ENCODE measurements at regions not wholly inside any gene's neighbourhood (a gene's known extent, or its start where the extent isn't known, plus 50 kb on each side); places are given as distances from the start of the nearest gene placed in this dataset.
A peak's percentile ranks its signal among the peaks of the same experiment; 100 is the strongest.
"Not testable (repeated sequence)": the region's sequence is repeated elsewhere in the genome, so short reads cannot be mapped to it uniquely, and the experiment has no call there.

- Histone ChIP-seq H3K27me3 (ENCODE audit: control insufficient read depth, insufficient read depth, low read length, poor library complexity, severe bottlenecking) (no peaks in the 10 kb centered on the region), H3K4me3 (ENCODE audit: low read length) (no peak overlapping the region), H3K9me3 (ENCODE audit: control insufficient read depth, low read length) (no peaks in the 10 kb centered on the region), H3K4me1 (ENCODE audit: control insufficient read depth, insufficient read depth, low read length) (no peaks in the 10 kb centered on the region), H3K9ac (ENCODE audit: extremely low read depth, low read length, poor library complexity, severe bottlenecking) (no peak overlapping the region), H3K36me3 (ENCODE audit: control insufficient read depth, insufficient read depth, low read length) (no peaks in the 10 kb centered on the region), H3K27ac (ENCODE audit: low read depth, low read length) (no peak overlapping the region)
- H3K4me1 Mint-ChIP-seq: no peaks in the 10 kb centered on the region
- H3K4me3 Mint-ChIP-seq: no peak overlapping the region
- peak; percentile 75 for DNase-seq
- TF ChIP-seq, protein P1, sequence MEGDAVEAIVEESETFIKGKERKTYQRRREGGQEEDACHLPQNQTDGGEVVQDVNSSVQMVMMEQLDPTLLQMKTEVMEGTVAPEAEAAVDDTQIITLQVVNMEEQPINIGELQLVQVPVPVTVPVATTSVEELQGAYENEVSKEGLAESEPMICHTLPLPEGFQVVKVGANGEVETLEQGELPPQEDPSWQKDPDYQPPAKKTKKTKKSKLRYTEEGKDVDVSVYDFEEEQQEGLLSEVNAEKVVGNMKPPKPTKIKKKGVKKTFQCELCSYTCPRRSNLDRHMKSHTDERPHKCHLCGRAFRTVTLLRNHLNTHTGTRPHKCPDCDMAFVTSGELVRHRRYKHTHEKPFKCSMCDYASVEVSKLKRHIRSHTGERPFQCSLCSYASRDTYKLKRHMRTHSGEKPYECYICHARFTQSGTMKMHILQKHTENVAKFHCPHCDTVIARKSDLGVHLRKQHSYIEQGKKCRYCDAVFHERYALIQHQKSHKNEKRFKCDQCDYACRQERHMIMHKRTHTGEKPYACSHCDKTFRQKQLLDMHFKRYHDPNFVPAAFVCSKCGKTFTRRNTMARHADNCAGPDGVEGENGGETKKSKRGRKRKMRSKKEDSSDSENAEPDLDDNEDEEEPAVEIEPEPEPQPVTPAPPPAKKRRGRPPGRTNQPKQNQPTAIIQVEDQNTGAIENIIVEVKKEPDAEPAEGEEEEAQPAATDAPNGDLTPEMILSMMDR (conservative IDR thresholded peaks at IDR 0.05): peak; percentile 80
- no peaks in the 10 kb centered on the region for H3K27me3 Mint-ChIP-seq (ENCODE audit: insufficient read depth)
- H3K27ac Mint-ChIP-seq: no peak overlapping the region
- WGBS, 2 experiments (ENCODE audit: insufficient coverage in 1 of 2, insufficient read length in 1 of 2): 59 to 60% methylated on average over 5 of the region's 5 CpGs
- peaks cover 17% of the 10 kb centered on the region for H3K36me3 Mint-ChIP-seq (ENCODE audit: low read depth)
- H3K9me3 Mint-ChIP-seq: peaks cover 11% of the 10 kb centered on the region
These were observed 104.8 kb upstream of the TFPI start for GRCh38 chr2:187658952-187659525.

- not testable (repeated sequence) for H3K9me3 ChIP-seq (ENCODE audit: control insufficient read depth, low read length); H3K9ac ChIP-seq (ENCODE audit: extremely low read depth, low read length, poor library complexity, severe bottlenecking); H3K27me3 ChIP-seq (ENCODE audit: control insufficient read depth, insufficient read depth, low read length, poor library complexity, severe bottlenecking); H3K4me3 ChIP-seq (ENCODE audit: low read length); H3K27ac ChIP-seq (ENCODE audit: low read depth, low read length); H3K27me3 Mint-ChIP-seq (ENCODE audit: insufficient read depth); H3K36me3 ChIP-seq (ENCODE audit: control insufficient read depth, insufficient read depth, low read length); H3K4me1 ChIP-seq (ENCODE audit: control insufficient read depth, insufficient read depth, low read length)
- Mint-ChIP-seq H3K36me3 (ENCODE audit: low read depth) (peaks cover 15% of the 10 kb centered on the region), H3K9me3 (peaks cover 17% of the 10 kb centered on the region), H3K27ac (peak overlapping the region; percentile 31), H3K4me3 (peak overlapping the region; percentile 58), H3K4me1 (peaks cover 28% of the 10 kb centered on the region)
- DNase-seq: peak; percentile 66
- WGBS, 2 experiments (ENCODE audit: insufficient coverage in 1 of 2, insufficient read length in 1 of 2): 70 to 79% methylated on average over 2 of the region's 2 CpGs
These were observed 121.8 kb upstream of the TFPI start for GRCh38 chr2:187676050-187676449.

DNA sequence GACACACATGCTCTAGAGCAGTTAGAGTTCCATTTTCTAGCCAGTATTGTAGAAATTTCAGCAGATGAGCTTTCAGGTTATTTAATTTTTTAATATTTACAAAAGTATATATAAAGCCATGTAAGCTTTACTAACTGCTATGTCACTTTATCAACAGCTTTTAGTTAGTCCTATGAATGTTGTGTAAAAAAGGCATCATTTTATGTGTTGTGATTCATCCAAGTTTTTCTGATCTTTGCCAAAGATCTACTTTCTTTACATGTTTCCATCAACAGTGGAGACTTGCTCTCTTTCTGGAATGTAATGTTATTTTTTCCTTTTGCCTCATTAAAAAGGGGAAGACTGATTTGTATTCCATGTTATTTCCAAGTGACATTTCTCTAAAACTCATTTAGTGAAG lies 125.2 kb upstream of the TFPI start:
- no peaks in the 10 kb centered on the region for H3K27me3 ChIP-seq (ENCODE audit: control insufficient read depth, insufficient read depth, low read length, poor library complexity, severe bottlenecking)
- no peak for DNase-seq
- TF ChIP-seq, protein P1 (conservative IDR thresholded peaks at IDR 0.05): no peak
- H3K27ac ChIP-seq (ENCODE audit: low read depth, low read length): no peak overlapping the region
- H3K4me1 ChIP-seq (ENCODE audit: control insufficient read depth, insufficient read depth, low read length): no peaks in the 10 kb centered on the region
- H3K9me3 ChIP-seq (ENCODE audit: control insufficient read depth, low read length): no peaks in the 10 kb centered on the region
- Mint-ChIP-seq H3K36me3 (ENCODE audit: low read depth) (peaks cover 10% of the 10 kb centered on the region), H3K4me1 (peaks cover 15% of the 10 kb centered on the region), H3K9me3 (peaks cover 13% of the 10 kb centered on the region), H3K27ac (no peak overlapping the region), H3K27me3 (ENCODE audit: insufficient read depth) (no peaks in the 10 kb centered on the region), H3K4me3 (no peak overlapping the region)
- H3K4me3 ChIP-seq (ENCODE audit: low read length): no peak overlapping the region
- H3K36me3 ChIP-seq (ENCODE audit: control insufficient read depth, insufficient read depth, low read length): no peaks in the 10 kb centered on the region
- H3K9ac ChIP-seq (ENCODE audit: extremely low read depth, low read length, poor library complexity, severe bottlenecking): no peak overlapping the region

- Histone ChIP-seq H3K4me1 (ENCODE audit: control insufficient read depth, insufficient read depth, low read length) (no peaks in the 10 kb centered on the region), H3K4me3 (ENCODE audit: low read length) (no peak overlapping the region), H3K36me3 (ENCODE audit: control insufficient read depth, insufficient read depth, low read length) (no peaks in the 10 kb centered on the region), H3K27me3 (ENCODE audit: control insufficient read depth, insufficient read depth, low read length, poor library complexity, severe bottlenecking) (no peaks in the 10 kb centered on the region), H3K9me3 (ENCODE audit: control insufficient read depth, low read length) (no peaks in the 10 kb centered on the region), H3K27ac (ENCODE audit: low read depth, low read length) (no peak overlapping the region), H3K9ac (ENCODE audit: extremely low read depth, low read length, poor library complexity, severe bottlenecking) (no peak overlapping the region)
- no peak overlapping the region for H3K27ac Mint-ChIP-seq
- DNase-seq: no peak
- peaks cover 13% of the 10 kb centered on the region for H3K4me1 Mint-ChIP-seq
- H3K4me3 Mint-ChIP-seq: no peak overlapping the region
- 61 to 100% methylated on average over 1 of the region's 1 CpG for WGBS, 2 experiments (ENCODE audit: insufficient coverage in 1 of 2, insufficient read length in 1 of 2)
- H3K9me3 Mint-ChIP-seq: no peaks in the 10 kb centered on the region
- TF ChIP-seq, protein P1 (conservative IDR thresholded peaks at IDR 0.05): no peak
- H3K36me3 Mint-ChIP-seq (ENCODE audit: low read depth): no peaks in the 10 kb centered on the region
- H3K27me3 Mint-ChIP-seq (ENCODE audit: insufficient read depth): no peaks in the 10 kb centered on the region
These were observed 129.9 kb upstream of the TFPI start for GRCh38 chr2:187684174-187684573.

Data from endodermal cell (in vitro differentiated cells).